ENCODE measurements at regions not wholly inside any gene's neighbourhood (a gene's known extent, or its start where the extent isn't known, plus 50 kb on each side); places are given as distances from the start of the nearest gene placed in this dataset.

- TF ChIP-seq E4F1 (CRISPR knock-in tag; IDR thresholded peaks at IDR 0.05; ENCODE audit: borderline replicate concordance): no peak
- TF ChIP-seq ZNF551 (CRISPR knock-in tag; IDR thresholded peaks at IDR 0.05): no peak
- TF ChIP-seq TBL1XR1 (IDR thresholded peaks at IDR 0.05; ENCODE audit: low read length in 2 of 2): no peak
- TF ChIP-seq SREBF2 (CRISPR knock-in tag; IDR thresholded peaks at IDR 0.05): no peak
- no peak for TF ChIP-seq SAP30 (IDR thresholded peaks at IDR 0.05; ENCODE audit: borderline replicate concordance, insufficient read depth, low read depth, low read length, poor library complexity, severe bottlenecking)
- TF ChIP-seq ZNF780A (CRISPR knock-in tag; IDR thresholded peaks at IDR 0.05): no peak
- TF ChIP-seq ZNF280B (CRISPR knock-in tag; IDR thresholded peaks at IDR 0.05): no peak
- TF ChIP-seq EP400 (IDR thresholded peaks at IDR 0.05): no peak
- no peak for TF ChIP-seq PTBP1 (IDR thresholded peaks at IDR 0.05; ENCODE audit: low read depth, low read length)
- no peak for TF ChIP-seq MIER1 (IDR thresholded peaks at IDR 0.05; ENCODE audit: low read depth)
- no peak for TF ChIP-seq RNF2 (IDR thresholded peaks at IDR 0.05)
- TF ChIP-seq FOXO4 (CRISPR knock-in tag; IDR thresholded peaks at IDR 0.05): no peak
- no peak for TF ChIP-seq HOXB6 (CRISPR knock-in tag; IDR thresholded peaks at IDR 0.05; ENCODE audit: borderline replicate concordance)
Observed at GRCh38 chr2:71933467-71934319, 214.0 kb downstream of the CYP26B1 start (continued).

All from K562 (cell line).